Calu3 (cell line): ENCODE measurements at regions not wholly inside any gene's neighbourhood (a gene's known extent, or its start where the extent isn't known, plus 50 kb on each side); places are given as distances from the start of the nearest gene placed in this dataset.

Experiments
- BruUV-seq: library from RNA; stranded (reverse); fragments of 400-500 nt; replicated peaks from 2 replicates; lab custom pipeline; 2021; lab: Mats Ljungman, UMichigan
- CTCF ChIA-PET: fragments of 300-600 bp; sonication (Branson Sonifier 250); formaldehyde crosslinking; loops from one replicate; lab custom pipeline; 2022; ENCODE audit warnings: antibody characterized with exemption; lab: Charles Lee
- DNase-seq: peaks from one replicate; pipeline ENCODE4 v3.0.0; 2022
- H3K27ac Mint-ChIP-seq: one replicate; pipeline ENCODE4 v1.8.0; 2022; ENCODE audit warnings: mixed read lengths; ENCODE audit not compliant: unreplicated experiment
- H3K27me3 Mint-ChIP-seq: one replicate; pipeline ENCODE4 v1.8.0; 2022; ENCODE audit warnings: mixed read lengths; ENCODE audit not compliant: unreplicated experiment
- H3K36me3 Mint-ChIP-seq: one replicate; pipeline ENCODE4 v1.8.0; 2022; ENCODE audit warnings: mild to moderate bottlenecking, moderate library complexity, mixed read lengths; ENCODE audit not compliant: insufficient read depth, unreplicated experiment
- H3K4me1 Mint-ChIP-seq: one replicate; pipeline ENCODE4 v1.8.0; 2022; ENCODE audit warnings: mild to moderate bottlenecking, low read depth, mixed read lengths; ENCODE audit not compliant: unreplicated experiment
- H3K4me3 Mint-ChIP-seq: one replicate; pipeline ENCODE4 v1.8.0; 2022; ENCODE audit warnings: mild to moderate bottlenecking, low read depth, moderate library complexity, mixed read lengths; ENCODE audit not compliant: unreplicated experiment
- H3K9me3 Mint-ChIP-seq: one replicate; pipeline ENCODE4 v1.8.0; 2022; ENCODE audit warnings: low read depth, mixed read lengths; ENCODE audit not compliant: unreplicated experiment
- CTCF ChIP-seq: fragments of 200-600 bp; IDR thresholded peaks from one replicate; pipeline ENCODE4 v1.8.0; 2022; ENCODE audit warnings: antibody characterized with exemption; ENCODE audit not compliant: unreplicated experiment
- intact Hi-C: fragments of 100-400 bp; cut with micrococcal nuclease; formaldehyde crosslinking; loops from one replicate; pipeline ENCODE4 v1.10.0; 2022; ENCODE audit not compliant: unreplicated experiment

- Mint-ChIP-seq H3K4me1 (no peaks in the 10 kb centered on the region), H3K4me3 (no peak overlapping the region), H3K27me3 (no peaks in the 10 kb centered on the region), H3K27ac (no peak overlapping the region), H3K9me3 (no peaks in the 10 kb centered on the region), H3K36me3 (peaks cover 2% of the 10 kb centered on the region)
- no peak for DNase-seq
- intact Hi-C loops = no loop called here
- TF ChIP-seq CTCF = no peak
- CTCF ChIA-PET = interaction anchor here (0.7 kb wide), 1 partner anchor 54 kb away, joined by 5 read pairs; no protein-coding TSS in a partner anchor
- no TSS peak for BruUV-seq
These were observed 70.9 kb downstream of the PTTG1 start for GRCh38 chr5:160492565-160492964.

GRCh38 chr5:160493806-160494338 is 72.2 kb downstream of the PTTG1 start:
- Mint-ChIP-seq H3K4me3 (no peak overlapping the region), H3K9me3 (no peaks in the 10 kb centered on the region), H3K36me3 (no peaks in the 10 kb centered on the region), H3K27ac (no peak overlapping the region), H3K27me3 (no peaks in the 10 kb centered on the region), H3K4me1 (no peaks in the 10 kb centered on the region)
- TF ChIP-seq CTCF = no peak
- CTCF ChIA-PET = no interaction called here
- no peak for DNase-seq
- no TSS peak for BruUV-seq
- intact Hi-C loops = no loop called here

- Mint-ChIP-seq H3K4me1 (no peaks in the 10 kb centered on the region), H3K4me3 (no peak overlapping the region), H3K27me3 (no peaks in the 10 kb centered on the region), H3K36me3 (no peaks in the 10 kb centered on the region), H3K27ac (no peak overlapping the region), H3K9me3 (no peaks in the 10 kb centered on the region)
- BruUV-seq = no TSS peak
- no peak for DNase-seq
- TF ChIP-seq CTCF = no peak
- CTCF ChIA-PET = no interaction called here
- intact Hi-C loops = no loop called here
These were observed 72.8 kb downstream of the PTTG1 start for GRCh38 chr5:160494451-160494850.

GRCh38 chr5:160496334-160496733 is 74.7 kb downstream of the PTTG1 start:
- intact Hi-C loops = no loop called here
- H3K27ac Mint-ChIP-seq = no peak overlapping the region
- BruUV-seq = no TSS peak
- CTCF ChIA-PET = no interaction called here
- H3K9me3 Mint-ChIP-seq = no peaks in the 10 kb centered on the region
- TF ChIP-seq CTCF = no peak
- H3K4me1 Mint-ChIP-seq = no peaks in the 10 kb centered on the region
- DNase-seq = no peak
- no peaks in the 10 kb centered on the region for H3K36me3 Mint-ChIP-seq
- no peaks in the 10 kb centered on the region for H3K27me3 Mint-ChIP-seq
- H3K4me3 Mint-ChIP-seq = no peak overlapping the region
